ACHN (cell line): ENCODE measurements at regions not wholly inside any gene's neighbourhood (a gene's known extent, or its start where the extent isn't known, plus 50 kb on each side); places are given as distances from the start of the nearest gene placed in this dataset.

Experiments used
- DNase-seq: peaks from one replicate; pipeline ENCODE4 v3.0.0-alpha.2; 2015
- in situ Hi-C: cut with HindIII; loops from 2 replicates; pipeline ENCODE4 v1.10.0; 2017; ENCODE audit warnings: low sequenced_read_pairs, low pct_ligation_motif_present, low pct_unique_long_range_greater_than_20kb

GRCh38 chr6:127053875-127054235, 64.6 kb upstream of the RSPO3 start:
- in situ Hi-C loops, result no loop called here
- no peak for DNase-seq

DNA sequence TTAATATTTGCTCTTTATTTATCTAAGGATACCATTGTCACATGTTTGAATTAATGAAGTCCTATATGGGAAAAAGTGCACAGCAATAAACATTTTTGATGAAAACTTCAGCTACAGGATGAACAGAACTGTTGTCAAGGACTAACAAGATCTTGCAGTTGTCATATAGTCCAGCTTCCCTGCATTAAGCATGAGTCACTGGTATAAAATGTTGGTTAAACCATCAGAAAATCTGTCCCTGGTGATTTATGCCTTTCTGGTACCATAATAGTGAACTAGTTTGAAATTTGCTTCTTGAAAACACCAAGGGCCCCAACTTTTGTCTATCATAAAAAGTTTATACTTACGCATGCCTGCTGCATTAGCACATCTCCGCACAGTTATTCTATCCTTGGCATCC, 60.4 kb upstream of the RSPO3 start:
- peak; percentile 1 for DNase-seq
- in situ Hi-C loops, result no loop called here

- no peak for DNase-seq
- in situ Hi-C loops, result no loop called here
Observed at GRCh38 chr6:127058936-127059335, 59.5 kb upstream of the RSPO3 start.
